Neural progenitor cell (in vitro differentiated cells): ENCODE measurements at regions not wholly inside any gene's neighbourhood (a gene's known extent, or its start where the extent isn't known, plus 50 kb on each side); places are given as distances from the start of the nearest gene placed in this dataset.

Experiments used
- EZH2 ChIP-seq: fragments of 200-600 bp; sonication (generic); IDR thresholded peaks from 2 replicates; pipeline ENCODE4 v1.6.1; 2017; ENCODE audit warnings: antibody characterized with exemption, mild to moderate bottlenecking, moderate library complexity
- EZH2phosphoT487 ChIP-seq: fragments of 200-600 bp; sonication (generic); IDR thresholded peaks from 2 replicates; pipeline ENCODE4 v1.6.1; 2017; ENCODE audit warnings: antibody characterized with exemption
- TF ChIP-seq, protein P1 (sequence below): fragments of 200-600 bp; sonication (generic); IDR thresholded peaks from 2 replicates; pipeline ENCODE4 v1.5.1; 2017; ENCODE audit warnings: antibody characterized with exemption, mild to moderate bottlenecking

DNA sequence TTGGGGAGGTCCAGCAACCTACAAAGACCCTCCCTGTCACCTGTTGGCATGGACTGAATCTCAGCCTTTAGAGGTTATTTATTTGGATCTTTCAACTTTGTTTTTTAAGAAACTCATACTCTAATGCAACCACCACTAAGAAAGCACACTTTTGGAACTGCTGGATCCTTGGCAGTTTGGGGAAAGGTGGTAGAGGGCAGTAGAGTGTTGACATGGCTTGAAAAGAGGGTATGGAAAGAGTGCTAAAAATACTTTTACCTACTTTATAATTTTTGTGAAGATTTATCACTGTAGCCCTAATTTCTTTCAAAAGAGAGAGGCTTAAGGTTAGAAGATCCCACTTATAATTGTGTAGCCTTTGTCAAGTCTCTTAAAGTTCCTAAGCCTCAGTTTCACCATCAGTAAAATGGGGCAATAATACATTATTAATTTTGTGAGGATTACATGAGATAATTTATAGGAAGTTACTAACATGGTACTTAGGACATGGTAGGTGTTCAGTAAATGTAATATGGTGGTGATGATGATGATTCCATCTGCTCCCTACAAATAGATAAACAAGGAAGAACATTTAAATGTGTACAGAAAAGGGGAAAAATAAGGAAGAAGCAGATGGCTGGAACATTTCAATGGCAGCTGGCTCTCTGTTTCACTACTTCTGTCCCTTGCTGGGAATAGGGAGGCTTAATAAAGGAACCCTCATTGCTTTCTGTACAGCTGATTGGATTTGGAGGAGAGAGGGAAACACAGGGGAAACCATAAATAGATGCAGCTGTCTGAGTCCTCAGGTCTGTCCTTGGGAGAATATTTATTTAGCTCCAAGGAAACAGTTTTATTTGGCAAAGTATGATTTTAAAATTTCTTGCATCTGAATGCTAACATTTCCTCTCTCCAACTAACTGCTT, 208.4 kb upstream of the ADAMTS9 start:
- TF ChIP-seq, protein P1, sequence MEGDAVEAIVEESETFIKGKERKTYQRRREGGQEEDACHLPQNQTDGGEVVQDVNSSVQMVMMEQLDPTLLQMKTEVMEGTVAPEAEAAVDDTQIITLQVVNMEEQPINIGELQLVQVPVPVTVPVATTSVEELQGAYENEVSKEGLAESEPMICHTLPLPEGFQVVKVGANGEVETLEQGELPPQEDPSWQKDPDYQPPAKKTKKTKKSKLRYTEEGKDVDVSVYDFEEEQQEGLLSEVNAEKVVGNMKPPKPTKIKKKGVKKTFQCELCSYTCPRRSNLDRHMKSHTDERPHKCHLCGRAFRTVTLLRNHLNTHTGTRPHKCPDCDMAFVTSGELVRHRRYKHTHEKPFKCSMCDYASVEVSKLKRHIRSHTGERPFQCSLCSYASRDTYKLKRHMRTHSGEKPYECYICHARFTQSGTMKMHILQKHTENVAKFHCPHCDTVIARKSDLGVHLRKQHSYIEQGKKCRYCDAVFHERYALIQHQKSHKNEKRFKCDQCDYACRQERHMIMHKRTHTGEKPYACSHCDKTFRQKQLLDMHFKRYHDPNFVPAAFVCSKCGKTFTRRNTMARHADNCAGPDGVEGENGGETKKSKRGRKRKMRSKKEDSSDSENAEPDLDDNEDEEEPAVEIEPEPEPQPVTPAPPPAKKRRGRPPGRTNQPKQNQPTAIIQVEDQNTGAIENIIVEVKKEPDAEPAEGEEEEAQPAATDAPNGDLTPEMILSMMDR: peak; percentile 11
- no peak for TF ChIP-seq EZH2phosphoT487
- TF ChIP-seq EZH2: no peak
